CD4-positive, alpha-beta T cell treated with Interleukin-15 for 4 hours (primary cell): ENCODE measurements at regions not wholly inside any gene's neighbourhood (a gene's known extent, or its start where the extent isn't known, plus 50 kb on each side); places are given as distances from the start of the nearest gene placed in this dataset.
"Not testable (repeated sequence)": the region's sequence is repeated elsewhere in the genome, so short reads cannot be mapped to it uniquely, and the experiment has no call there.

ENCODE experiments used
- DNase-seq: peaks from one replicate; pipeline ENCODE4 v3.0.0-alpha.2; 2020; ENCODE audit warnings: low spot score

GRCh38 chr3:35146256-35147035 is 492.9 kb upstream of the ARPP21 start:
- not testable (repeated sequence) for DNase-seq

- no peak for DNase-seq
Observed at GRCh38 chr3:35183927-35184675, 455.2 kb upstream of the ARPP21 start.

GRCh38 chr3:35184775-35185174 is 454.6 kb upstream of the ARPP21 start:
- no peak for DNase-seq

- DNase-seq, result no peak
Observed at GRCh38 chr3:35187908-35188307, 451.4 kb upstream of the ARPP21 start.

- DNase-seq, result no peak
Observed at GRCh38 chr3:35194666-35195065, 444.7 kb upstream of the ARPP21 start.

GRCh38 chr3:35198857-35199256 is 440.5 kb upstream of the ARPP21 start:
- DNase-seq, result no peak

- no peak for DNase-seq
Observed at GRCh38 chr3:35200056-35200455, 439.3 kb upstream of the ARPP21 start.

- DNase-seq, result no peak
Observed at GRCh38 chr3:35201211-35201610, 438.1 kb upstream of the ARPP21 start.

- no peak for DNase-seq
Observed at GRCh38 chr3:35215525-35216500, 423.5 kb upstream of the ARPP21 start.

- DNase-seq, result no peak
Observed at GRCh38 chr3:35216501-35217266, 422.6 kb upstream of the ARPP21 start.

- no peak for DNase-seq
Observed at GRCh38 chr3:35223632-35224394, 415.5 kb upstream of the ARPP21 start.

GRCh38 chr3:35224565-35225295 is 414.6 kb upstream of the ARPP21 start:
- no peak for DNase-seq

GRCh38 chr3:35241236-35241635 is 398.1 kb upstream of the ARPP21 start:
- no peak for DNase-seq

- DNase-seq, result no peak
Observed at GRCh38 chr3:35254917-35255316, 384.4 kb upstream of the ARPP21 start.

GRCh38 chr3:35257641-35258040 is 381.7 kb upstream of the ARPP21 start:
- no peak for DNase-seq

- DNase-seq, result no peak
Observed at GRCh38 chr3:35262406-35262805, 376.9 kb upstream of the ARPP21 start.

- no peak for DNase-seq
Observed at GRCh38 chr3:35263477-35263876, 375.8 kb upstream of the ARPP21 start.

- not testable (repeated sequence) for DNase-seq
Observed at GRCh38 chr3:35266065-35266464, 373.3 kb upstream of the ARPP21 start.

GRCh38 chr3:35275768-35276167 is 363.6 kb upstream of the ARPP21 start:
- DNase-seq, result no peak

- no peak for DNase-seq
Observed at GRCh38 chr3:35276568-35276967, 362.8 kb upstream of the ARPP21 start.
